ENCODE measurements at regions not wholly inside any gene's neighbourhood (a gene's known extent, or its start where the extent isn't known, plus 50 kb on each side); places are given as distances from the start of the nearest gene placed in this dataset.
"Not testable (repeated sequence)": the region's sequence is repeated elsewhere in the genome, so short reads cannot be mapped to it uniquely, and the experiment has no call there.

GRCh38 chr6:19569563-19569962 is 267.6 kb upstream of the ID4 start:
- no peak overlapping the region for H3K4me3 ChIP-seq
- DNase-seq (no peak), ATAC-seq (no peak)
- H3K4me1 ChIP-seq (ENCODE audit: low read depth) = no peaks in the 10 kb centered on the region
- H3K36me3 ChIP-seq (ENCODE audit: low read depth) = no peaks in the 10 kb centered on the region
- TF ChIP-seq CTCF (IDR thresholded peaks at IDR 0.05) = no peak
- intact Hi-C loops (cut with DNase I, micrococcal nuclease) = no loop called here
- no peaks in the 10 kb centered on the region for H3K9me3 ChIP-seq

- TF ChIP-seq CTCF (IDR thresholded peaks at IDR 0.05) = no peak
- H3K9me3 ChIP-seq = no peaks in the 10 kb centered on the region
- intact Hi-C loops (cut with DNase I, micrococcal nuclease) = no loop called here
- no peak for ATAC-seq
- no peaks in the 10 kb centered on the region for H3K4me1 ChIP-seq (ENCODE audit: low read depth)
- no peak overlapping the region for H3K4me3 ChIP-seq
- DNase-seq = no peak
- H3K36me3 ChIP-seq (ENCODE audit: low read depth) = no peaks in the 10 kb centered on the region
Measured at GRCh38 chr6:19571176-19571575, 266.0 kb upstream of the ID4 start.

GRCh38 chr6:19578481-19578880 is 258.7 kb upstream of the ID4 start:
- intact Hi-C loops (cut with DNase I, micrococcal nuclease) = no loop called here
- DNase-seq (no peak), ATAC-seq (no peak)
- Histone ChIP-seq H3K4me1 (ENCODE audit: low read depth) (no peaks in the 10 kb centered on the region), H3K36me3 (ENCODE audit: low read depth) (no peaks in the 10 kb centered on the region), H3K9me3 (no peaks in the 10 kb centered on the region), H3K4me3 (no peak overlapping the region)
- TF ChIP-seq CTCF (IDR thresholded peaks at IDR 0.05) = no peak

GRCh38 chr6:19584207-19584606 is 253.0 kb upstream of the ID4 start:
- H3K4me3 ChIP-seq; DNase-seq; H3K36me3 ChIP-seq (ENCODE audit: low read depth); H3K9me3 ChIP-seq; ATAC-seq; H3K4me1 ChIP-seq (ENCODE audit: low read depth); intact Hi-C loops (cut with DNase I, micrococcal nuclease): not testable (repeated sequence)

- Histone ChIP-seq H3K4me3 (no peak overlapping the region), H3K9me3 (no peaks in the 10 kb centered on the region), H3K4me1 (ENCODE audit: low read depth) (no peaks in the 10 kb centered on the region), H3K36me3 (ENCODE audit: low read depth) (no peaks in the 10 kb centered on the region)
- no peak for TF ChIP-seq CTCF (IDR thresholded peaks at IDR 0.05)
- ATAC-seq (no peak), DNase-seq (no peak)
- intact Hi-C loops (cut with DNase I, micrococcal nuclease) = no loop called here
Measured at GRCh38 chr6:19587238-19587942, 249.8 kb upstream of the ID4 start.

GRCh38 chr6:19590501-19591131 is 246.6 kb upstream of the ID4 start:
- Histone ChIP-seq H3K9me3 (no peaks in the 10 kb centered on the region), H3K4me3 (no peak overlapping the region), H3K36me3 (ENCODE audit: low read depth) (no peaks in the 10 kb centered on the region), H3K4me1 (ENCODE audit: low read depth) (no peaks in the 10 kb centered on the region)
- intact Hi-C loops (cut with DNase I, micrococcal nuclease) = no loop called here
- ATAC-seq (no peak), DNase-seq (no peak)
- no peak for TF ChIP-seq CTCF (IDR thresholded peaks at IDR 0.05)
